ENCODE measurements at regions not wholly inside any gene's neighbourhood (a gene's known extent, or its start where the extent isn't known, plus 50 kb on each side); places are given as distances from the start of the nearest gene placed in this dataset.

DNA sequence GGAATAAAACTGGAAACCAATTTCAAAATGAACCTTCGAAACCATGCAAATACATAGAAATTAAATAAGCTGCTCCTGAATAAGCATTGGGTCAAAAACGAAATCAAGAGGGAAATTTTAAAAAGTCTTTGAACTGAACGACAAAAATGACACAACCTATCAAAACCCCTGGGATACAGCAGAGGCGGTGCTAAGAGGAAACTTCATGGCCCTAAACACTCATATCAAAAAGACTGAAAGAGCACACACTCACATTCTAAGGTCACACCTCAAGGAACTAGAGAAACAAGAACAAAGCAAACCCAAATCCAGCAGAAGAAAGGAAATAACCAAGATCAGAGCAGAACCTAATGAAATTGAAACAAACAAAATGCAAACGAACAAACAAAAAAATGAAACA is 85.2 kb upstream of the CDC42BPA start:
- Histone ChIP-seq H3K27ac (ENCODE audit: low read length) (no peak overlapping the region), H3K36me3 (ENCODE audit: control insufficient read depth, insufficient read depth, low read length) (no peaks in the 10 kb centered on the region), H3K9me3 (ENCODE audit: control insufficient read depth, insufficient read depth, low read length) (peaks cover 3% of the 10 kb centered on the region), H3K4me1 (ENCODE audit: control insufficient read depth, insufficient read depth, low read length) (no peaks in the 10 kb centered on the region), H3K27me3 (ENCODE audit: control insufficient read depth, insufficient read depth, low read length) (no peaks in the 10 kb centered on the region), H3K4me3 (ENCODE audit: low read length) (no peak overlapping the region)
- Mint-ChIP-seq H3K4me1 (no peaks in the 10 kb centered on the region), H3K4me3 (no peak overlapping the region), H3K27me3 (ENCODE audit: low read depth in 2 of 2) (peaks cover 0 to 7% of the 10 kb centered on the region in 2 donors), H3K9me3 (no peaks in the 10 kb centered on the region), H3K36me3 (no peaks in the 10 kb centered on the region), H3K27ac (no peak overlapping the region)
- TF ChIP-seq CTCF (IDR thresholded peaks at IDR 0.05): no peak
- ATAC-seq (no peak), DNase-seq (no peak)
- 63% methylated on average over 5 of the region's 5 CpGs for WGBS (ENCODE audit: insufficient coverage)
- intact Hi-C loops (cut with micrococcal nuclease): no loop called here

- H3K36me3 Mint-ChIP-seq: no peaks in the 10 kb centered on the region
- no peaks in the 10 kb centered on the region for H3K4me1 Mint-ChIP-seq
- peaks cover 0 to 10% of the 10 kb centered on the region in 2 donors for H3K27me3 Mint-ChIP-seq (ENCODE audit: low read depth in 2 of 2)
- ATAC-seq: no peak
- no peaks in the 10 kb centered on the region for H3K9me3 Mint-ChIP-seq
- Histone ChIP-seq H3K4me3 (ENCODE audit: low read length) (no peak overlapping the region), H3K9me3 (ENCODE audit: control insufficient read depth, insufficient read depth, low read length) (peaks cover 3% of the 10 kb centered on the region), H3K27ac (ENCODE audit: low read length) (no peak overlapping the region), H3K27me3 (ENCODE audit: control insufficient read depth, insufficient read depth, low read length) (no peaks in the 10 kb centered on the region), H3K4me1 (ENCODE audit: control insufficient read depth, insufficient read depth, low read length) (no peaks in the 10 kb centered on the region), H3K36me3 (ENCODE audit: control insufficient read depth, insufficient read depth, low read length) (no peaks in the 10 kb centered on the region)
- TF ChIP-seq CTCF (IDR thresholded peaks at IDR 0.05): no peak
- WGBS (ENCODE audit: insufficient coverage): 94% methylated on average over 10 of the region's 10 CpGs
- no peak overlapping the region for H3K4me3 Mint-ChIP-seq
- intact Hi-C loops (cut with micrococcal nuclease): no loop called here
- no peak overlapping the region for H3K27ac Mint-ChIP-seq
- no peak for DNase-seq
Measured at GRCh38 chr1:227401562-227402342, 83.5 kb upstream of the CDC42BPA start.

DNA sequence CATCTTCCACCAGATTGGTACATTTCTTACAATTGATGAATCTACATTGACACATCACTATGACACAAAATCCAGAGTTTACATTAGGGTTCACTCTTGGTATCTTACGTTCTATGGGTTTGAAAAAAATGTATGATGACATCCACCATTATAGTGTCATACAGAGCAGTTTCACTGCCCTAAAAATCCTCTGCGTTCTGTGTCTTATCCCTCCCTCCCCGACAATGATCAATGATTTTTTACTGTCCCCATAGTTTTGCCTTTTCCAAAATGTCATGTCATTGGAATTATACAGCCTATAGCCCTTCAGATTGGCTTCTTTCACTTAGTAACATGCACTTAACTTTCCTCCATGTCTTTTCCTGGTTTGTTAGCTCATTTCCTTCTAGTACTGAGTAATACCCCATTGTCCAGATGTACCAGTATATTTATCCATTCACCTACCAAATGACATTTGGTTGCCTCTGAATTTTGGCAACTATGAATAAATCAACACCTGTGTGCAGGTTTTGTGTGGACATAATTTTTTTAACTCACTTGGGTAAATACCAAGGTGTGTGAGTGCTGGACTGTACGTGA is 80.9 kb upstream of the CDC42BPA start:
- no peaks in the 10 kb centered on the region for H3K27me3 ChIP-seq (ENCODE audit: control insufficient read depth, insufficient read depth, low read length)
- Mint-ChIP-seq H3K9me3 (no peaks in the 10 kb centered on the region), H3K36me3 (no peaks in the 10 kb centered on the region), H3K4me1 (no peaks in the 10 kb centered on the region), H3K27me3 (ENCODE audit: low read depth in 2 of 2) (peaks cover 0 to 17% of the 10 kb centered on the region in 2 donors), H3K4me3 (no peak overlapping the region), H3K27ac (no peak overlapping the region)
- intact Hi-C loops (cut with micrococcal nuclease): no loop called here
- H3K27ac ChIP-seq (ENCODE audit: low read length): no peak overlapping the region
- no peaks in the 10 kb centered on the region for H3K4me1 ChIP-seq (ENCODE audit: control insufficient read depth, insufficient read depth, low read length)
- no peaks in the 10 kb centered on the region for H3K36me3 ChIP-seq (ENCODE audit: control insufficient read depth, insufficient read depth, low read length)
- H3K4me3 ChIP-seq (ENCODE audit: low read length): no peak overlapping the region
- TF ChIP-seq CTCF (IDR thresholded peaks at IDR 0.05): no peak
- DNase-seq (no peak), ATAC-seq (no peak)
- H3K9me3 ChIP-seq (ENCODE audit: control insufficient read depth, insufficient read depth, low read length): peaks cover 3% of the 10 kb centered on the region
- 90% methylated on average over 3 of the region's 4 CpGs for whole genome bisulfite sequencing (ENCODE audit: insufficient coverage)

All from natural killer cell (primary cell).